Transverse colon (tissue), 4 donors: ENCODE measurements at regions not wholly inside any gene's neighbourhood (a gene's known extent, or its start where the extent isn't known, plus 50 kb on each side); places are given as distances from the start of the nearest gene placed in this dataset.

Source experiments
- DNase-seq: peaks from one replicate; pipeline ENCODE4 v3.0.0-alpha.2; 2019
- H3K27ac ChIP-seq, 4 donors: fragments of 200-600 bp; sonication (generic); 2 replicates each; pipeline ENCODE4 v1.5.1; 2016 to 2018; ENCODE audit warnings: inconsistent platforms in 4 of 4
- H3K27me3 ChIP-seq: fragments of 200-600 bp; sonication (generic); 2 replicates; pipeline ENCODE4 v1.5.1; 2017; ENCODE audit warnings: inconsistent platforms
- H3K36me3 ChIP-seq, 4 donors: fragments of 200-600 bp; sonication (generic); 2 replicates each; pipeline ENCODE4 v1.5.1; 2017 to 2019; ENCODE audit warnings: inconsistent platforms in 4 of 4
- H3K4me1 ChIP-seq, 4 donors: fragments of 200-600 bp; sonication (generic); 2 replicates each; pipeline ENCODE4 v1.5.1; 2017 to 2020; ENCODE audit warnings: inconsistent platforms in 4 of 4
- H3K4me3 ChIP-seq, 4 donors: fragments of 200-600 bp; sonication (generic); 1 replicate in 1 of 4; 2 replicates in 3 of 4; pipeline versions ENCODE4 v1.5.1 to v1.6.1; 2017 to 2019; ENCODE audit warnings: inconsistent platforms in 4 of 4
- H3K9me3 ChIP-seq, 2 donors: fragments of 200-600 bp; sonication (generic); 2 replicates each; pipeline ENCODE4 v1.5.1; 2017 to 2019; ENCODE audit warnings: inconsistent platforms in 2 of 2
- EP300 ChIP-seq: sonication (generic); formaldehyde crosslinking; IDR thresholded peaks from one replicate; pipeline ENCODE4 v1.6.1; 2017; ENCODE audit warnings: antibody characterized with exemption, low read depth
- POLR2A ChIP-seq: fragments of 450-650 bp; IDR thresholded peaks from one replicate; pipeline ENCODE4 v1.6.1; 2016; ENCODE audit warnings: antibody characterized with exemption, mild to moderate bottlenecking, moderate library complexity
- POLR2AphosphoS5 ChIP-seq, 3 donors: sonication (generic); formaldehyde crosslinking; IDR thresholded peaks; one replicate each; pipeline ENCODE4 v1.6.1; 2016; ENCODE audit warnings: antibody characterized with exemption in 3 of 3
- WGBS, 2 donors: methylation state at CpG; one replicate each; pipeline ENCODE4 v1.1.5; 2018; ENCODE audit warnings: low coverage in 1 of 2; 5-methylcytosine and 5-hydroxymethylcytosine counted together
- in situ Hi-C, 4 donors: fragments of 200-750 bp; cut with MboI; loops; one replicate each; pipeline versions ENCODE4 v1.15.0 to v1.15.1; 2017; ENCODE audit warnings: low sequenced_read_pairs in 3 of 4, low pct_ligation_motif_present in 1 of 4, low pct_unique_long_range_greater_than_20kb in 1 of 4
- intact Hi-C: fragments of 100-400 bp; cut with DNase I; formaldehyde crosslinking; loops from one replicate; pipeline ENCODE4 v1.15.1; 2023; ENCODE audit warnings: low total_unique reads
- TF ChIP-seq, protein P1 (sequence below), 5 experiments: fragments of 200-600 bp in 3 of 5; fragments of 450-650 bp in 2 of 5; sonication (generic) in 3 of 5; IDR thresholded peaks; 1 replicate in 2 of 5; 2 replicates in 3 of 5; pipeline ENCODE4 v1.5.1; 2016 to 2017; ENCODE audit warnings: antibody characterized with exemption in 5 of 5, inconsistent platforms in 3 of 5, mild to moderate bottlenecking in 2 of 5, moderate library complexity in 1 of 5

DNA sequence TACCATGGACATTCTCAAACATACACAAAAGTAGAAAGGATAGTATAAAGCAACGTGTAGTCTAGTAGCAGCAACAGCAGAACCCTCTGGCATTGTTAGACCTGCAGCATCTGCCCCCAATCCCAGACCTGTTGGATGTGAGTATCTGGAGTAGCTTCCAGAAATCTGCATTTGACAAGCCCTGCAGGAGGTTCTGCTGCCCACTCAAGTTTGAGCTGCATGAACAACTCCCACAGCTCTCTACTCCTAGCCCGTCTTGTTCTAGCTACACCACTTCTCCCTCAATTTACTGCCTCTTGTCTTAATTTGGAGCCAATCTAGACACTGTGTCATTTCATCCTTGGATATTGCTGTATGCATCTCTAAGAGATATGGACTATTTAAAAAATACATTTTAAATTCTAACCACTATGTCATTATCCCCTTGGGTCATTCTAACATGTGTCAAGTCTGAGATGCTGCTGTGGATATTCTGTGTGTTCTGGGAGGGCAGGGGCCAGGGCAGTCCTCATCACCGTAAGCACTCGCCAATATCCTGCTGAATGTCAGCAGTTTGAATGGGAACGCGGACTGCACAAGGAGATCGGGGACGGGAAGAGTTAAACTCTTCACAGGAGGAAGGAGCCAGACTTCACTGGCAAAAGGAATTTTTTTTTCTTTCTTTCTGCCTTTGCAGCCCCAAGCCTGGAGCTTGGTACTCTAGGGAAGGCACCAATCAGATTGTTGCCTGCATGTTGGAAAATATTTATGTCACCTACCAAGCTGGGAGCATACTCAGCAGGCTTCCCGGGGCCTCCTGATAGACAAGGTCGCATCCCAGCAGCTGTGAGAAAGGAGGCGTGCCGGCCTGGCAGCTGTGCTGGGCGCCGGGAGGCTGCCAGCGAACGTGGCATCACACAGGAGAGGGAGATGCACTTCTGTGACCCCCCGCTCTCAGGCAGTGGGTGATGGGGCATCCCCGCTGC is 429.0 kb downstream of the MIAT start:
- TF ChIP-seq EP300: no peak
- no peak for TF ChIP-seq POLR2AphosphoS5 (IDR thresholded peaks at IDR 0.05)
- no peak for TF ChIP-seq POLR2A
- TF ChIP-seq, protein P1, sequence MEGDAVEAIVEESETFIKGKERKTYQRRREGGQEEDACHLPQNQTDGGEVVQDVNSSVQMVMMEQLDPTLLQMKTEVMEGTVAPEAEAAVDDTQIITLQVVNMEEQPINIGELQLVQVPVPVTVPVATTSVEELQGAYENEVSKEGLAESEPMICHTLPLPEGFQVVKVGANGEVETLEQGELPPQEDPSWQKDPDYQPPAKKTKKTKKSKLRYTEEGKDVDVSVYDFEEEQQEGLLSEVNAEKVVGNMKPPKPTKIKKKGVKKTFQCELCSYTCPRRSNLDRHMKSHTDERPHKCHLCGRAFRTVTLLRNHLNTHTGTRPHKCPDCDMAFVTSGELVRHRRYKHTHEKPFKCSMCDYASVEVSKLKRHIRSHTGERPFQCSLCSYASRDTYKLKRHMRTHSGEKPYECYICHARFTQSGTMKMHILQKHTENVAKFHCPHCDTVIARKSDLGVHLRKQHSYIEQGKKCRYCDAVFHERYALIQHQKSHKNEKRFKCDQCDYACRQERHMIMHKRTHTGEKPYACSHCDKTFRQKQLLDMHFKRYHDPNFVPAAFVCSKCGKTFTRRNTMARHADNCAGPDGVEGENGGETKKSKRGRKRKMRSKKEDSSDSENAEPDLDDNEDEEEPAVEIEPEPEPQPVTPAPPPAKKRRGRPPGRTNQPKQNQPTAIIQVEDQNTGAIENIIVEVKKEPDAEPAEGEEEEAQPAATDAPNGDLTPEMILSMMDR (IDR thresholded peaks at IDR 0.05): no peak
- Histone ChIP-seq H3K4me1 (no peaks in the 10 kb centered on the region), H3K27me3 (peaks cover 8% of the 10 kb centered on the region), H3K27ac (no peak overlapping the region), H3K4me3 (no peak overlapping the region), H3K36me3 (no peaks in the 10 kb centered on the region), H3K9me3 (no peaks in the 10 kb centered on the region)
- intact Hi-C loops: no loop called here
- WGBS, 2 donors: 35 to 61% methylated on average over 2 to 18 of the region's 18 CpGs
- no peak for DNase-seq
- in situ Hi-C loops: no loop called here

DNA sequence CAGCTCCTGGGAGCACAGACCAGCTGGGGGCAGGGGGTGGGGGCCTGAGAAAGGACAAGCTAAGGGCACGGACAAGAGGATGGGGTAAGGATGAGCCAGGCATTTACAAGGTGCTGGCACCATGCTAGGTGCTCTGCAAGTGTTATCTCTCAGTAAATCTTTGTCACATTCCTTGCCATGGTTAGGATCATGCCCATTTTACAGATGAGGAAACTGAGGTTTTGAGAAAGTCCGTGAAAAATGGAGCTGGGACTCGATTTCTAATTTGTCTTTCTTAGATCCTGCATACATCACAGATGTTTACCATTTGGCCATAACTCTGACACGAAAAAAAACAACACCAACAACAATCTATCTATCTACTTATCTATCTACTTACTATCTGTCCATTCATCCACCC is 429.7 kb downstream of the MIAT start:
- WGBS, 2 donors: 71 to 76% methylated on average over 3 to 4 of the region's 4 CpGs
- Histone ChIP-seq H3K36me3 (no peaks in the 10 kb centered on the region), H3K27me3 (peaks cover 8% of the 10 kb centered on the region), H3K4me1 (no peaks in the 10 kb centered on the region), H3K9me3 (no peaks in the 10 kb centered on the region), H3K27ac (no peak overlapping the region), H3K4me3 (no peak overlapping the region)
- in situ Hi-C loops: no loop called here
- intact Hi-C loops: no loop called here
- TF ChIP-seq POLR2AphosphoS5 (IDR thresholded peaks at IDR 0.05) (no peak), POLR2A (no peak), EP300 (no peak)
- TF ChIP-seq, protein P1 (IDR thresholded peaks at IDR 0.05): no peak
- no peak for DNase-seq

DNA sequence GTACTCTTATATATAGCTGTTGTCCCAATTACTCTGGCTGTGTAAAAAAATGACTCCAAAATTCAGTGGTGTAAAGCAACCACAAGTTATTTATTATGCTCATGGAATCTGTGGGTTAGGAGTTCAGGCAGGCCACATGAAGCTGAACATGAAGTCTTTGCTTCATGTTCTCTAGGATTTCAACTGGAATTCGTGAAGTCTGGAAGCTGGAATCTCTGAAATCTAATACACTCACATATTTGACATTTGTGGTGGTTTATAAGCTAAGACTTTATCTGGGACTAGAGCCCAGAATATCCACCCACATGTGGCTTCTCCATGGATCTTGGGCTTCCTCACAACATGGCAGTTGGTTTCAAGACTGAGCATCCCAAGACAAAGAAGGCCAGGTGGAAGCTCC is 430.6 kb downstream of the MIAT start:
- intact Hi-C loops (no loop called here), in situ Hi-C loops (no loop called here)
- Histone ChIP-seq H3K27ac (no peak overlapping the region), H3K4me3 (no peak overlapping the region), H3K27me3 (peaks cover 8% of the 10 kb centered on the region), H3K4me1 (no peaks in the 10 kb centered on the region), H3K36me3 (no peaks in the 10 kb centered on the region), H3K9me3 (no peaks in the 10 kb centered on the region)
- DNase-seq: no peak
- WGBS, 2 donors: 0% methylated on average over 1 of the region's 1 CpG; no CpG with 5 or more reads in 1 of the 2 donors
- no peak for TF ChIP-seq POLR2A
- no peak for TF ChIP-seq POLR2AphosphoS5 (IDR thresholded peaks at IDR 0.05)
- TF ChIP-seq, protein P1 (IDR thresholded peaks at IDR 0.05): no peak
- TF ChIP-seq EP300: no peak

DNA sequence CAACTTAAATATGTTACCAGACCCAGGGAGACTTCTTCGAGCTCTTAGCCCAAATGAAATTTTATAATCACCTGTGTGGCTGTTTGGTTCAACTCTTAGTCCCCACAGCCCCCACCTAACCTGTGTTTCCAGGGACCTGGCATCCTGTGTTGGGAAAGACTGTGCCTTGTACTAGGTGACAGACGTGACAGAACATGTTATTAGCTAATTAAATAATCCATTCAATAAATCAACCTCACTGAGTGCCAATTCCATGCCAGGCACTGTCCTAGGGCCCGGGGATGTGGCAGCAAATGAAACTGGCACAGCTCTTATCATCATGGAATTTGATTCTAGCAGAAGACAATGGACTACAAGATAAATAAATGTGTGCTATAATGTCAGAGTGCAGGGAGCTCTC is 431.9 kb downstream of the MIAT start:
- Histone ChIP-seq H3K4me1 (no peaks in the 10 kb centered on the region), H3K27ac (no peak overlapping the region), H3K36me3 (no peaks in the 10 kb centered on the region), H3K9me3 (no peaks in the 10 kb centered on the region), H3K4me3 (no peak overlapping the region), H3K27me3 (peaks cover 8% of the 10 kb centered on the region)
- in situ Hi-C loops (no loop called here), intact Hi-C loops (no loop called here)
- 43% methylated on average over 3 of the region's 3 CpGs; no CpG with 5 or more reads in 1 of the 2 donors for WGBS, 2 donors
- TF ChIP-seq, protein P1 (IDR thresholded peaks at IDR 0.05): no peak
- TF ChIP-seq POLR2A (no peak), POLR2AphosphoS5 (IDR thresholded peaks at IDR 0.05) (no peak)
- no peak for DNase-seq
